ENCODE measurements at regions not wholly inside any gene's neighbourhood (a gene's known extent, or its start where the extent isn't known, plus 50 kb on each side); places are given as distances from the start of the nearest gene placed in this dataset.
"Not testable (repeated sequence)": the region's sequence is repeated elsewhere in the genome, so short reads cannot be mapped to it uniquely, and the experiment has no call there.

DNA sequence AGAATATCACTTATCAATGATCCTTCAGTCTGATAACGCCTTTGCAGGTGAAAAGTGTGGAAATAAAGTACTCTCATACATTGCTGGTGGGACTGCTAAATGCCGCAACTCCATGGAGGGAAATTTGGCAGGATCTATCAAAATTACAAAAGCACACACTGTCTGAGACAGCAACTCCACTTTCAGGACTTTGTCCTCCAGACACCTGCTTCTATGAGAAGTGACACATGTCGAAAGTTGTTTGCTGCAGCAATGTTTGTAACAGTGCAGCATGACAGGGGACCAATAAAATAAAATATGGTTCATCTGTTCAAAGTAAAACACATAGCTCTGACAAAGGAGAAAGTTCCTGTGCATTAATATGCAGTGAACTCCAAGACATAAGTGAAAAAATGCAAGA, 76.2 kb upstream of the PDPR start:
- TF ChIP-seq YY1 (IDR thresholded peaks at IDR 0.05; ENCODE audit: insufficient read depth, insufficient read length); ZNF274 (IDR thresholded peaks at IDR 0.05; ENCODE audit: low read depth, low read length); SUZ12 (IDR thresholded peaks at IDR 0.05; ENCODE audit: extremely low read depth, insufficient read depth, insufficient read length): not testable (repeated sequence)
